ENCODE measurements at regions not wholly inside any gene's neighbourhood (a gene's known extent, or its start where the extent isn't known, plus 50 kb on each side); places are given as distances from the start of the nearest gene placed in this dataset.

DNA sequence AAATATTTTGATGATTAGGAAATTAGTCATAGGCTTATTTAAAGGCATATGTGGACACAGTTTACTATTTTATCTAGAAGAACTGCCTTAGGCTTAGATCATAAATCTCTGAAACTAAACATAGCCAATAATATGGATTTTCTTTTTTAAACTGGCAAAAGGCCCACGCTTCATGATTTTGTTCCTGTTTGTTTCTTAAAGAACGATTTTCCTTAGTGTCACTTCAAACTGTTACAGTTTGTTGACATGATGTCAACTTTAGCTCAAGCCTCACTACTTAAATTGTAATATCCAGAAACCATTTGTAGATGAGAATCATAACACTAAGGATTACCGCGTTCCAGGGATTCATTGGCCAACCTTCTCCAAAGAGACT is 322.6 kb downstream of the HHIPL2 start:
- TF ChIP-seq POLR2A (IDR thresholded peaks at IDR 0.05) (no peak), POLR2AphosphoS5 (IDR thresholded peaks at IDR 0.05) (no peak)
- Histone ChIP-seq H3K36me3 (no peaks in the 10 kb centered on the region), H3K27me3 (replicated peaks; ENCODE audit: insufficient read depth) (no peaks in the 10 kb centered on the region), H3K4me1 (replicated peaks) (no peaks in the 10 kb centered on the region), H3K4me3 (no peak overlapping the region), H3K9me3 (no peaks in the 10 kb centered on the region), H3K27ac (no peak overlapping the region)
- no peak for DNase-seq (ENCODE audit: low spot score)
- intact Hi-C loops (cut with DNase I), result no loop called here
- WGBS, result 57% methylated on average over 4 of the region's 4 CpGs

- Histone ChIP-seq H3K9me3 (no peaks in the 10 kb centered on the region), H3K27ac (no peak overlapping the region), H3K4me1 (replicated peaks) (no peaks in the 10 kb centered on the region), H3K4me3 (no peak overlapping the region), H3K36me3 (no peaks in the 10 kb centered on the region), H3K27me3 (replicated peaks; ENCODE audit: insufficient read depth) (no peaks in the 10 kb centered on the region)
- TF ChIP-seq POLR2AphosphoS5 (IDR thresholded peaks at IDR 0.05), result no peak
- no peak for TF ChIP-seq POLR2A (IDR thresholded peaks at IDR 0.05)
- TF ChIP-seq CTCF (IDR thresholded peaks at IDR 0.05), result no peak
- WGBS, result 44% methylated on average over 4 of the region's 4 CpGs
- DNase-seq (ENCODE audit: low spot score), result no peak
- intact Hi-C loops (cut with DNase I), result no loop called here
Observed at GRCh38 chr1:222224636-222225315, 323.1 kb downstream of the HHIPL2 start.

DNA sequence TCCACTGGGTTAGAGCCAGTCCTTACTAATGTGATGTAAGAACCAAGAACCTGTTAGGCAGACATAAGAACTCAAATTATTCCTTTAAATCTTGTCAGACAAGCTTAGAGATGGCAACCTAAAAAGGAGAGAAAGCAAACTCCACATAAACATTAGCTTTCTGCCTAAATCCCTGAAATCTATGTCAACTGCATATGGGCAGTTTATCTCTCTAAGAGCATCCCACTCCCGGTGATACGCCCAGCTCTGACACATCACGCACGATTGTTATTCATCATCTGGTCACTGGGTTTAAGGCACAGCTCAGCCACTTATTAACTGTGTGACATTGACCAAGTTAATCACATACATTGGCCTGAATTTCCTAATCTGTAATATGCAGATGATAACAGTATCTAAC is 323.7 kb downstream of the HHIPL2 start:
- Histone ChIP-seq H3K27ac (no peak overlapping the region), H3K4me3 (no peak overlapping the region), H3K27me3 (replicated peaks; ENCODE audit: insufficient read depth) (no peaks in the 10 kb centered on the region), H3K9me3 (no peaks in the 10 kb centered on the region), H3K36me3 (no peaks in the 10 kb centered on the region), H3K4me1 (replicated peaks) (no peaks in the 10 kb centered on the region)
- TF ChIP-seq CTCF (IDR thresholded peaks at IDR 0.05), result no peak
- TF ChIP-seq POLR2AphosphoS5 (IDR thresholded peaks at IDR 0.05), result no peak
- TF ChIP-seq POLR2A (IDR thresholded peaks at IDR 0.05), result no peak
- 81% methylated on average over 4 of the region's 4 CpGs for WGBS
- DNase-seq (ENCODE audit: low spot score), result no peak
- intact Hi-C loops (cut with DNase I), result no loop called here

- Histone ChIP-seq H3K27ac (no peak overlapping the region), H3K4me3 (no peak overlapping the region), H3K36me3 (no peaks in the 10 kb centered on the region), H3K4me1 (replicated peaks) (no peaks in the 10 kb centered on the region), H3K9me3 (no peaks in the 10 kb centered on the region), H3K27me3 (replicated peaks; ENCODE audit: insufficient read depth) (no peaks in the 10 kb centered on the region)
- TF ChIP-seq CTCF (IDR thresholded peaks at IDR 0.05), result no peak
- TF ChIP-seq POLR2A (IDR thresholded peaks at IDR 0.05), result no peak
- intact Hi-C loops (cut with DNase I), result no loop called here
- 88% methylated on average over 1 of the region's 1 CpG for WGBS
- DNase-seq (ENCODE audit: low spot score), result no peak
Observed at GRCh38 chr1:222223010-222223409, 324.9 kb downstream of the HHIPL2 start.

- intact Hi-C loops (cut with DNase I), result no loop called here
- H3K9me3 ChIP-seq, result no peaks in the 10 kb centered on the region
- DNase-seq (ENCODE audit: low spot score), result no peak
- TF ChIP-seq CTCF (IDR thresholded peaks at IDR 0.05) (no peak), POLR2A (IDR thresholded peaks at IDR 0.05) (no peak), POLR2AphosphoS5 (IDR thresholded peaks at IDR 0.05) (no peak)
- no peaks in the 10 kb centered on the region for H3K36me3 ChIP-seq
- WGBS, result 67% methylated on average over 3 of the region's 3 CpGs
- H3K27ac ChIP-seq, result no peak overlapping the region
- peaks cover 2% of the 10 kb centered on the region for H3K27me3 ChIP-seq (replicated peaks; ENCODE audit: insufficient read depth)
- H3K4me1 ChIP-seq (replicated peaks), result no peaks in the 10 kb centered on the region
- no peak overlapping the region for H3K4me3 ChIP-seq
Observed at GRCh38 chr1:222216255-222216754, 331.6 kb downstream of the HHIPL2 start.

Measured in prostate gland (tissue), 2 donors.